GM23338 (cell line): ENCODE measurements at regions not wholly inside any gene's neighbourhood (a gene's known extent, or its start where the extent isn't known, plus 50 kb on each side); places are given as distances from the start of the nearest gene placed in this dataset.

Source experiments
- ATAC-seq: fragments of 200-7000 bp; cut with Tn5 transposase; 3 replicates; pipeline ENCODE4 v1.9.1; 2020
- DNase-seq: peaks from one replicate; pipeline ENCODE4 v3.0.0-alpha.2; 2015; ENCODE audit warnings: low spot score
- H2AFZ ChIP-seq: fragments of 200-600 bp; sonication (generic); 2 replicates; pipeline ENCODE4 v1.8.0; 2016; ENCODE audit warnings: antibody characterized with exemption, mild to moderate bottlenecking, moderate library complexity
- H3F3A ChIP-seq: fragments of 200-600 bp; sonication (generic); replicated peaks from 2 replicates; pipeline ENCODE4 v1.8.0; 2017; ENCODE audit warnings: antibody characterized with exemption, mixed run types, low read depth
- H3K27ac ChIP-seq: fragments of 200-600 bp; sonication (generic); 2 replicates; pipeline ENCODE4 v1.6.1; 2016; ENCODE audit warnings: low read depth
- H3K27me3 ChIP-seq: fragments of 200-600 bp; sonication (generic); 2 replicates; pipeline ENCODE4 v1.8.0; 2016; ENCODE audit warnings: mild to moderate bottlenecking, mixed run types, moderate library complexity; ENCODE audit not compliant: insufficient read depth
- H3K36me3 ChIP-seq: fragments of 200-600 bp; sonication (generic); 2 replicates; pipeline ENCODE4 v1.8.0; 2016; ENCODE audit warnings: mild to moderate bottlenecking; ENCODE audit not compliant: insufficient read depth
- H3K4me1 ChIP-seq: fragments of 200-600 bp; sonication (generic); 2 replicates; pipeline ENCODE4 v1.8.0; 2016; ENCODE audit warnings: mild to moderate bottlenecking, moderate library complexity; ENCODE audit not compliant: insufficient read depth
- H3K4me2 ChIP-seq: fragments of 200-600 bp; sonication (generic); 2 replicates; pipeline ENCODE4 v1.7.1; 2017; ENCODE audit warnings: mixed run types
- H3K4me3 ChIP-seq: fragments of 200-600 bp; sonication (generic); 2 replicates; pipeline ENCODE4 v1.6.1; 2016; ENCODE audit warnings: mixed run types
- H3K79me2 ChIP-seq: fragments of 200-600 bp; sonication (generic); replicated peaks from 2 replicates; pipeline ENCODE4 v1.8.0; 2017; ENCODE audit warnings: mild to moderate bottlenecking; ENCODE audit not compliant: insufficient read depth
- H3K9me2 ChIP-seq: fragments of 200-600 bp; sonication (generic); 2 replicates; pipeline ENCODE4 v1.8.0; 2017; ENCODE audit not compliant: insufficient read depth
- H4K20me1 ChIP-seq: fragments of 200-600 bp; sonication (generic); replicated peaks from 2 replicates; pipeline ENCODE4 v1.8.0; 2017; ENCODE audit warnings: mild to moderate bottlenecking; ENCODE audit not compliant: insufficient read depth
- H3K27ac Mint-ChIP-seq: 2 replicates; pipeline ENCODE4 v1.8.0; 2020; ENCODE audit warnings: inconsistent platforms, mild to moderate bottlenecking, moderate library complexity, mixed read lengths
- H3K27me3 Mint-ChIP-seq: 3 replicates; pipeline ENCODE4 v1.8.0; 2022; ENCODE audit warnings: low read depth, mild to moderate bottlenecking, moderate library complexity, mixed read lengths, inconsistent platforms; ENCODE audit not compliant: insufficient read depth, poor library complexity
- H3K36me3 Mint-ChIP-seq: 3 replicates; pipeline ENCODE4 v1.8.0; 2021; ENCODE audit warnings: low read depth, mild to moderate bottlenecking, inconsistent platforms, moderate library complexity, mixed read lengths
- H3K4me1 Mint-ChIP-seq: 3 replicates; pipeline ENCODE4 v1.8.0; 2020; ENCODE audit warnings: mild to moderate bottlenecking, inconsistent platforms, mixed read lengths
- H3K4me3 Mint-ChIP-seq: 3 replicates; pipeline ENCODE4 v1.8.0; 2021; ENCODE audit warnings: moderate library complexity, mild to moderate bottlenecking, inconsistent platforms, mixed read lengths
- H3K9me3 Mint-ChIP-seq: 3 replicates; pipeline ENCODE4 v1.8.0; 2020; ENCODE audit warnings: moderate library complexity, mild to moderate bottlenecking, inconsistent platforms, mixed read lengths
- CTCF ChIP-seq, 2 experiments: fragments of 200-600 bp in 1 of 2; sonication (generic) in 1 of 2; conservative IDR thresholded peaks; 2 replicates each; pipeline versions ENCODE4 v1.5.1 to v1.6.1; 2016 to 2017; ENCODE audit warnings: antibody characterized with exemption in 2 of 2, low read depth in 2 of 2, mild to moderate bottlenecking in 2 of 2, moderate library complexity in 1 of 2
- ETS1 ChIP-seq: IDR thresholded peaks from 2 replicates; pipeline ENCODE4 v1.6.1; 2016; ENCODE audit warnings: antibody characterized with exemption
- EZH2 ChIP-seq: fragments of 200-600 bp; sonication (generic); IDR thresholded peaks from one replicate; pipeline ENCODE4 v1.8.0; 2017; ENCODE audit warnings: antibody characterized with exemption, mild to moderate bottlenecking, low read depth; ENCODE audit not compliant: unreplicated experiment
- STAT1 ChIP-seq: IDR thresholded peaks from one replicate; pipeline ENCODE4 v1.6.1; 2016; ENCODE audit warnings: antibody characterized with exemption; ENCODE audit not compliant: unreplicated experiment
- ZNF114 ChIP-seq: fragments of 250-450 bp; sonication (Bioruptor Pico); IDR thresholded peaks from 2 replicates; pipeline ENCODE4 v1.5.0; 2020; ENCODE audit warnings: mild to moderate bottlenecking, moderate library complexity
- ZNF331 ChIP-seq: fragments of 250-450 bp; sonication (Bioruptor Pico); IDR thresholded peaks from 2 replicates; pipeline ENCODE4 v1.5.0; 2020; ENCODE audit warnings: low read depth, mild to moderate bottlenecking, moderate library complexity
- ZNF462 ChIP-seq: fragments of 250-450 bp; sonication (Bioruptor Pico); IDR thresholded peaks from 2 replicates; pipeline ENCODE4 v1.5.0; 2020; ENCODE audit warnings: mild to moderate bottlenecking, moderate library complexity

- no peak for DNase-seq
These were observed 364.9 kb upstream of the MCTP2 start for GRCh38 chr15:93866476-93866875.

GRCh38 chr15:93865586-93865985 is 365.8 kb upstream of the MCTP2 start:
- no peaks in the 10 kb centered on the region for H3K27me3 ChIP-seq
- no peaks in the 10 kb centered on the region for H3K4me1 ChIP-seq
- no peaks in the 10 kb centered on the region for H3K9me3 Mint-ChIP-seq
- no peak overlapping the region for H3K27ac Mint-ChIP-seq
- DNase-seq = no peak
- no peak overlapping the region for H2AFZ ChIP-seq
- no peak overlapping the region for H3K4me3 Mint-ChIP-seq
- H3K36me3 ChIP-seq = no peaks in the 10 kb centered on the region
- H4K20me1 ChIP-seq = no peaks in the 10 kb centered on the region
- no peaks in the 10 kb centered on the region for H3K4me1 Mint-ChIP-seq
- no peaks in the 10 kb centered on the region for H3K79me2 ChIP-seq
- ATAC-seq = no peak
- no peaks in the 10 kb centered on the region for H3F3A ChIP-seq
- H3K4me2 ChIP-seq = no peak overlapping the region
- H3K36me3 Mint-ChIP-seq = no peaks in the 10 kb centered on the region
- H3K4me3 ChIP-seq = no peak overlapping the region
- H3K9me2 ChIP-seq = peaks cover 5% of the 10 kb centered on the region; the same call in 1 of the 2 replicates
- H3K27me3 Mint-ChIP-seq = no peaks in the 10 kb centered on the region
- no peak overlapping the region for H3K27ac ChIP-seq
- TF ChIP-seq ETS1 = no peak
- no peak for TF ChIP-seq STAT1
- TF ChIP-seq ZNF114 (CRISPR knock-in tag) = no peak
- TF ChIP-seq ZNF462 = no peak
- TF ChIP-seq EZH2 = no peak

More at GRCh38 chr15:93866476-93866875, 364.9 kb upstream of the MCTP2 start:
- no peak overlapping the region for H3K4me3 Mint-ChIP-seq
- no peaks in the 10 kb centered on the region for H4K20me1 ChIP-seq
- no peak for TF ChIP-seq EZH2
- TF ChIP-seq ZNF331 (CRISPR knock-in tag) = no peak
- no peak for TF ChIP-seq CTCF (conservative IDR thresholded peaks at IDR 0.05; ENCODE audit: low read depth in 2 of 2)
- TF ChIP-seq ETS1 = no peak
- no peak for TF ChIP-seq STAT1
- no peaks in the 10 kb centered on the region for H3K36me3 ChIP-seq
- H3K36me3 Mint-ChIP-seq = no peaks in the 10 kb centered on the region
- no peaks in the 10 kb centered on the region for H3K4me1 ChIP-seq
- no peaks in the 10 kb centered on the region for H3F3A ChIP-seq
- ATAC-seq = no peak
- H3K27ac Mint-ChIP-seq = no peak overlapping the region
- no peaks in the 10 kb centered on the region for H3K27me3 ChIP-seq
- H3K9me2 ChIP-seq = peaks cover 5% of the 10 kb centered on the region; the same call in 1 of the 2 replicates
- no peaks in the 10 kb centered on the region for H3K9me3 Mint-ChIP-seq
- H3K27ac ChIP-seq = no peak overlapping the region
- no peak overlapping the region for H3K4me3 ChIP-seq
- H3K4me2 ChIP-seq = no peak overlapping the region
- H3K4me1 Mint-ChIP-seq = no peaks in the 10 kb centered on the region
- no peaks in the 10 kb centered on the region for H3K79me2 ChIP-seq
- no peaks in the 10 kb centered on the region for H3K27me3 Mint-ChIP-seq
- H2AFZ ChIP-seq = no peak overlapping the region
